ENCODE measurements at regions not wholly inside any gene's neighbourhood (a gene's known extent, or its start where the extent isn't known, plus 50 kb on each side); places are given as distances from the start of the nearest gene placed in this dataset.

DNA sequence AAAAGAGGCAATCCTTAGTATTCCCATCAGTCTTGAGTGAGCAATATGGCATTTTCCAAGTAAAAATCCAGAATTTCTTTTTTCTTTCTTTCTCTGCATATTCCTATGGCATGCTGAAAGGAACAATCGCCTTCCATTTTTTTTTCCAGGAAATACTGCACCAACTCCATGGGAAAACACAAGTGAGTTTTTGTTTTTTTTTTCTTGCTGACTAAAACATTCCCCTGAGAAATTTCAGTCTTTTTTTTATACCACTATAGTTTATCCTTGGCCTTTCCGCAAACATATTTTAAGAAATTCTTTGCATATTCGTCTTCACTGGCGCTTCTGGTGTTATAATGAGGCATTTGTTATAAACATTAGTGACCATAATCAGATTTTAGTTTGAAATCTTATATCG is 429.6 kb upstream of the MDFIC2 start:
- H3K27me3 Mint-ChIP-seq (ENCODE audit: insufficient read depth, unreplicated experiment), result peaks cover 44% of the 10 kb centered on the region
- no peaks in the 10 kb centered on the region for H3K36me3 Mint-ChIP-seq (ENCODE audit: insufficient read depth, unreplicated experiment)
- no peak for TF ChIP-seq CTCF (IDR thresholded peaks at IDR 0.05; ENCODE audit: unreplicated experiment)
- intact Hi-C loops (cut with micrococcal nuclease), result no loop called here
- BruUV-seq (replicated peaks), result no TSS peak
- DNase-seq (ENCODE audit: unreplicated experiment), result no peak
- CTCF ChIA-PET, result no interaction called here
- no peak overlapping the region for H3K27ac Mint-ChIP-seq (ENCODE audit: low read depth, unreplicated experiment)
- H3K4me1 Mint-ChIP-seq (ENCODE audit: insufficient read depth, unreplicated experiment), result no peaks in the 10 kb centered on the region
- H3K9me3 Mint-ChIP-seq (ENCODE audit: unreplicated experiment), result no peaks in the 10 kb centered on the region
- no peak overlapping the region for H3K4me3 Mint-ChIP-seq (ENCODE audit: unreplicated experiment)
- POLR2A ChIA-PET, result no interaction called here

DNA sequence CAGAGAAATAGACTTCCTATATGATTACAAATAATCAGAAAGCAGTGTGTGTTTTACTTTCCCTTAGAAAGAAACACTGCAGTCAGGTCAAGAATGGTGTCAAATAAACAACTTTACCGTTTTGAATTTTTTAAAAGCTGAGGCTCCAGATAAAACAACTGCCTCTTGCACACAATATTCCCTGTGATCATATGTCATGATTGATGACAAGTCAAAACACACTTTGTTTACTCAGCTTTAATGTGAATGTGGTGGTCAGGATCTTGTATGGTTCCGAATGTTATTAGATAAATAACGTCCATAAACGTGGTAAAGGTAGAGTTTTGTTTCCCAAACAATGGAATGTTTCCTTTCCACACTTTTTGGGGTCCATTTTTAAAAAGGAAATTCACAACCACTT is 428.4 kb upstream of the MDFIC2 start:
- POLR2A ChIA-PET, result interaction anchor here (1.1 kb wide), 1 partner anchor 11 kb away, joined by 3 read pairs; no protein-coding TSS in a partner anchor
- Mint-ChIP-seq H3K36me3 (ENCODE audit: insufficient read depth, unreplicated experiment) (no peaks in the 10 kb centered on the region), H3K9me3 (ENCODE audit: unreplicated experiment) (no peaks in the 10 kb centered on the region), H3K4me1 (ENCODE audit: insufficient read depth, unreplicated experiment) (no peaks in the 10 kb centered on the region), H3K27me3 (ENCODE audit: insufficient read depth, unreplicated experiment) (peaks cover 41% of the 10 kb centered on the region), H3K27ac (ENCODE audit: low read depth, unreplicated experiment) (no peak overlapping the region), H3K4me3 (ENCODE audit: unreplicated experiment) (no peak overlapping the region)
- no peak for DNase-seq (ENCODE audit: unreplicated experiment)
- BruUV-seq (replicated peaks), result no TSS peak
- intact Hi-C loops (cut with micrococcal nuclease), result no loop called here
- no peak for TF ChIP-seq CTCF (IDR thresholded peaks at IDR 0.05; ENCODE audit: unreplicated experiment)
- CTCF ChIA-PET, result no interaction called here

- Mint-ChIP-seq H3K9me3 (ENCODE audit: unreplicated experiment) (no peaks in the 10 kb centered on the region), H3K27me3 (ENCODE audit: insufficient read depth, unreplicated experiment) (peaks cover 33% of the 10 kb centered on the region), H3K36me3 (ENCODE audit: insufficient read depth, unreplicated experiment) (no peaks in the 10 kb centered on the region), H3K4me3 (ENCODE audit: unreplicated experiment) (no peak overlapping the region), H3K4me1 (ENCODE audit: insufficient read depth, unreplicated experiment) (no peaks in the 10 kb centered on the region), H3K27ac (ENCODE audit: low read depth, unreplicated experiment) (no peak overlapping the region)
- POLR2A ChIA-PET, result interaction anchor here (0.7 to 1.1 kb wide), 2 partner anchors 10 to 37 kb away, joined by 3 to 4 read pairs; no protein-coding TSS in a partner anchor
- BruUV-seq (replicated peaks), result no TSS peak
- DNase-seq (ENCODE audit: unreplicated experiment), result no peak
- CTCF ChIA-PET, result interaction anchor here (0.7 kb wide), 1 partner anchor 871 kb away, joined by 3 read pairs; no protein-coding TSS in a partner anchor
- intact Hi-C loops (cut with micrococcal nuclease), result no loop called here
- no peak for TF ChIP-seq CTCF (IDR thresholded peaks at IDR 0.05; ENCODE audit: unreplicated experiment)
Observed at GRCh38 chr3:70740071-70740470, 427.6 kb upstream of the MDFIC2 start.

- no TSS peak for BruUV-seq (replicated peaks)
- Mint-ChIP-seq H3K27ac (ENCODE audit: low read depth, unreplicated experiment) (no peak overlapping the region), H3K4me3 (ENCODE audit: unreplicated experiment) (no peak overlapping the region), H3K4me1 (ENCODE audit: insufficient read depth, unreplicated experiment) (no peaks in the 10 kb centered on the region), H3K36me3 (ENCODE audit: insufficient read depth, unreplicated experiment) (no peaks in the 10 kb centered on the region), H3K27me3 (ENCODE audit: insufficient read depth, unreplicated experiment) (peaks cover 32% of the 10 kb centered on the region), H3K9me3 (ENCODE audit: unreplicated experiment) (no peaks in the 10 kb centered on the region)
- TF ChIP-seq CTCF (IDR thresholded peaks at IDR 0.05; ENCODE audit: unreplicated experiment), result no peak
- CTCF ChIA-PET, result no interaction called here
- DNase-seq (ENCODE audit: unreplicated experiment), result no peak
- POLR2A ChIA-PET, result no interaction called here
- intact Hi-C loops (cut with micrococcal nuclease), result no loop called here
Observed at GRCh38 chr3:70738291-70738681, 425.8 kb upstream of the MDFIC2 start.
